Naive B cell (primary cell): ENCODE measurements at regions not wholly inside any gene's neighbourhood (a gene's known extent, or its start where the extent isn't known, plus 50 kb on each side); places are given as distances from the start of the nearest gene placed in this dataset.

Source experiments
- ATAC-seq, 2 donors: fragments of 150-1000 bp; cut with Tn5 transposase; 2 replicates each; pipeline ENCODE4 v1.10.0; 2021; ENCODE audit warnings: low read depth in 2 of 2, mild to moderate bottlenecking in 2 of 2, moderate library complexity in 2 of 2
- DNase-seq: peaks from one replicate; pipeline ENCODE4 v3.0.0; 2022
- H3K27ac Mint-ChIP-seq, 6 donors: one replicate each; pipeline ENCODE4 v1.8.0; 2020 to 2022; ENCODE audit warnings: mild to moderate bottlenecking in 6 of 6, mixed read lengths in 6 of 6, moderate library complexity in 5 of 6, inconsistent platforms in 2 of 6
- H3K27me3 Mint-ChIP-seq, 3 donors: one replicate each; pipeline ENCODE4 v1.8.0; 2021 to 2022; ENCODE audit warnings: mixed read lengths in 3 of 3, mild to moderate bottlenecking in 1 of 3
- H3K36me3 Mint-ChIP-seq, 2 donors: one replicate each; pipeline ENCODE4 v1.8.0; 2020 to 2022; ENCODE audit warnings: mixed read lengths in 2 of 2, inconsistent platforms in 1 of 2, mild to moderate bottlenecking in 1 of 2
- H3K4me1 Mint-ChIP-seq, 3 donors: one replicate each; pipeline ENCODE4 v1.8.0; 2020 to 2022; ENCODE audit warnings: mixed read lengths in 3 of 3, inconsistent platforms in 1 of 3, mild to moderate bottlenecking in 1 of 3, moderate library complexity in 1 of 3
- H3K4me3 Mint-ChIP-seq, 8 donors: one replicate each; pipeline ENCODE4 v1.8.0; 2020 to 2022; ENCODE audit warnings: mild to moderate bottlenecking in 8 of 8, mixed read lengths in 8 of 8, moderate library complexity in 8 of 8, inconsistent platforms in 2 of 8
- H3K9me3 Mint-ChIP-seq, 7 donors: one replicate each; pipeline ENCODE4 v1.8.0; 2020 to 2022; ENCODE audit warnings: mixed read lengths in 7 of 7, mild to moderate bottlenecking in 5 of 7, inconsistent platforms in 2 of 7, moderate library complexity in 1 of 7

GRCh38 chr2:95539290-95539689, 52.5 kb upstream of the TRIM43 start:
- Mint-ChIP-seq H3K9me3 (peaks cover 0 to 6% (median 4%) of the 10 kb centered on the region in 7 donors), H3K27me3 (peaks cover 0 to 4% (median 0%) of the 10 kb centered on the region in 3 donors), H3K36me3 (peaks cover 0 to 7% of the 10 kb centered on the region in 2 donors), H3K4me3 (no peak overlapping the region), H3K4me1 (peaks cover 0 to 5% (median 0%) of the 10 kb centered on the region in 3 donors), H3K27ac (no peak overlapping the region)
- ATAC-seq (no peak), DNase-seq (no peak)

GRCh38 chr2:95539836-95540235, 52.0 kb upstream of the TRIM43 start:
- DNase-seq, result no peak
- Mint-ChIP-seq H3K4me3 (no peak overlapping the region), H3K36me3 (peaks cover 0 to 7% of the 10 kb centered on the region in 2 donors), H3K27ac (peak overlapping the region in 1 of 6 donors; percentile 21), H3K27me3 (peaks cover 0 to 4% (median 0%) of the 10 kb centered on the region in 3 donors), H3K4me1 (peaks cover 0 to 5% (median 0%) of the 10 kb centered on the region in 3 donors), H3K9me3 (peaks cover 0 to 6% (median 4%) of the 10 kb centered on the region in 7 donors)
- ATAC-seq, result no peak
